GM12875 (cell line): ENCODE measurements at regions not wholly inside any gene's neighbourhood (a gene's known extent, or its start where the extent isn't known, plus 50 kb on each side); places are given as distances from the start of the nearest gene placed in this dataset.

Experiments
- H3K4me3 ChIP-seq: one replicate; pipeline ENCODE4 v1.5.1; 2011; ENCODE audit warnings: low read depth, low read length, control low read depth
- CTCF ChIP-seq: IDR thresholded peaks from 2 replicates; pipeline ENCODE4 v1.5.1; 2011; ENCODE audit warnings: low read depth, mild to moderate bottlenecking, control low read depth, inconsistent platforms, low read length, moderate library complexity, borderline replicate concordance; ENCODE audit not compliant: insufficient read depth

- no peak for TF ChIP-seq CTCF
These were observed 365.8 kb upstream of the RGMA start for GRCh38 chr15:93454788-93455187.

GRCh38 chr15:93452537-93453211 is 363.7 kb upstream of the RGMA start:
- TF ChIP-seq CTCF: no peak
- H3K4me3 ChIP-seq: no peak overlapping the region

More at GRCh38 chr15:93454788-93455187, 365.8 kb upstream of the RGMA start:
- H3K4me3 ChIP-seq: no peak overlapping the region

GRCh38 chr15:93451822-93452221 is 362.8 kb upstream of the RGMA start:
- TF ChIP-seq CTCF: no peak
- H3K4me3 ChIP-seq: no peak overlapping the region

- no peak overlapping the region for H3K4me3 ChIP-seq
- no peak for TF ChIP-seq CTCF
These were observed 362.3 kb upstream of the RGMA start for GRCh38 chr15:93451265-93451664.

DNA sequence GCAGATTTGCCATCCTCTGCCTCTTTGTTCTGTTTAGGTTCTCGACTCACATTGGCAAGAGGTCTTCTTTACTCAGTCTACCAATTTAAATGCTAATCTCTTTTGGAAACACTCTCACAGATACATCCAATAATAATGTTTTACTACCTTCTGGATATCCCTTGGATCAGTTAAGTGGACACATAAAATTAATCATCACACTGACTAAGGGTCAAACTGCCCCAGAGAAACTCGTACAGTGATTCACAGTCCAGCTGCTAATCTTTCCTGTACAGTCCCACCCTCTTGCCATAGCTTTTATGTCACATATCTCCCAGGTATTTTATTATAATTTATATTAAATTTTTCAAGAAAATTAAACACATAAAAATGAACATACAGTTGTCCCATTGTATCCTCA is 360.8 kb upstream of the RGMA start:
- H3K4me3 ChIP-seq: no peak overlapping the region
- no peak for TF ChIP-seq CTCF

- no peak overlapping the region for H3K4me3 ChIP-seq
- no peak for TF ChIP-seq CTCF
These were observed 349.3 kb upstream of the RGMA start for GRCh38 chr15:93438310-93438709.

GRCh38 chr15:93432474-93432873 is 343.5 kb upstream of the RGMA start:
- no peak for TF ChIP-seq CTCF
- H3K4me3 ChIP-seq: no peak overlapping the region
